Germinal center (tissue), 1 donor: ENCODE measurements at regions not wholly inside any gene's neighbourhood (a gene's known extent, or its start where the extent isn't known, plus 50 kb on each side); places are given as distances from the start of the nearest gene placed in this dataset.

Source experiments
- DNase-seq: peaks from one replicate; pipeline ENCODE4 v3.0.0; 2012; ENCODE audit warnings: mixed read lengths, low spot score

- DNase-seq, result no peak
Observed at GRCh38 chr10:63744060-63744941, 223.1 kb downstream of the REEP3 start.

- DNase-seq, result no peak
Observed at GRCh38 chr10:63749915-63750314, 228.7 kb downstream of the REEP3 start.

- no peak for DNase-seq
Observed at GRCh38 chr10:63751836-63752235, 230.6 kb downstream of the REEP3 start.

GRCh38 chr10:63752318-63752717 lies 231.1 kb downstream of the REEP3 start:
- no peak for DNase-seq

GRCh38 chr10:63753808-63754207 lies 232.6 kb downstream of the REEP3 start:
- DNase-seq, result no peak

- no peak for DNase-seq
Observed at GRCh38 chr10:63755441-63755840, 234.2 kb downstream of the REEP3 start.

GRCh38 chr10:63757067-63757466 lies 235.9 kb downstream of the REEP3 start:
- no peak for DNase-seq

GRCh38 chr10:63758080-63758479 lies 236.9 kb downstream of the REEP3 start:
- no peak for DNase-seq

GRCh38 chr10:63759335-63759734 lies 238.1 kb downstream of the REEP3 start:
- no peak for DNase-seq

GRCh38 chr10:63760034-63760707 lies 239.0 kb downstream of the REEP3 start:
- DNase-seq, result no peak

GRCh38 chr10:63760708-63761047 lies 239.5 kb downstream of the REEP3 start:
- no peak for DNase-seq

- DNase-seq, result no peak
Observed at GRCh38 chr10:63761243-63761642, 240.0 kb downstream of the REEP3 start.

GRCh38 chr10:63763744-63764143 lies 242.5 kb downstream of the REEP3 start:
- DNase-seq, result no peak

GRCh38 chr10:63765126-63765525 lies 243.9 kb downstream of the REEP3 start:
- no peak for DNase-seq

- DNase-seq, result no peak
Observed at GRCh38 chr10:63766745-63767137, 245.5 kb downstream of the REEP3 start.

- DNase-seq, result no peak
Observed at GRCh38 chr10:63767138-63767801, 246.1 kb downstream of the REEP3 start.

GRCh38 chr10:63769367-63769766 lies 248.2 kb downstream of the REEP3 start:
- no peak for DNase-seq

GRCh38 chr10:63770523-63770922 lies 249.3 kb downstream of the REEP3 start:
- DNase-seq, result no peak

- no peak for DNase-seq
Observed at GRCh38 chr10:63772491-63772890, 251.3 kb downstream of the REEP3 start.

GRCh38 chr10:63773106-63773505 lies 251.9 kb downstream of the REEP3 start:
- DNase-seq, result no peak

- no peak for DNase-seq
Observed at GRCh38 chr10:63773962-63774361, 252.8 kb downstream of the REEP3 start.

- no peak for DNase-seq
Observed at GRCh38 chr10:63780101-63780500, 258.9 kb downstream of the REEP3 start.

GRCh38 chr10:63781226-63781625 lies 260.0 kb downstream of the REEP3 start:
- DNase-seq, result no peak
